Hepatocyte (in vitro differentiated cells): ENCODE measurements at regions not wholly inside any gene's neighbourhood (a gene's known extent, or its start where the extent isn't known, plus 50 kb on each side); places are given as distances from the start of the nearest gene placed in this dataset.

Source experiments
- DNase-seq: peaks from one replicate; pipeline ENCODE4 v3.0.0-alpha.2; 2016; ENCODE audit warnings: low spot score
- H2AFZ ChIP-seq: fragments of 200-600 bp; sonication (generic); 2 replicates; pipeline ENCODE4 v1.6.0; 2016; ENCODE audit warnings: antibody characterized with exemption, mild to moderate bottlenecking
- H3K27ac ChIP-seq: fragments of 200-600 bp; sonication (generic); 2 replicates; pipeline ENCODE4 v1.5.1; 2016; ENCODE audit warnings: mild to moderate bottlenecking
- H3K27me3 ChIP-seq: fragments of 200-600 bp; sonication (generic); 2 replicates; pipeline ENCODE4 v1.6.1; 2016
- H3K36me3 ChIP-seq: fragments of 200-600 bp; sonication (generic); replicated peaks from 2 replicates; pipeline ENCODE4 v1.5.1; 2016; ENCODE audit warnings: low read depth; ENCODE audit not compliant: insufficient read depth
- H3K4me1 ChIP-seq: fragments of 200-600 bp; sonication (generic); 2 replicates; pipeline ENCODE4 v1.5.1; 2016; ENCODE audit warnings: mild to moderate bottlenecking, moderate library complexity; ENCODE audit not compliant: insufficient read depth
- H3K4me2 ChIP-seq: fragments of 200-600 bp; sonication (generic); 2 replicates; pipeline ENCODE4 v1.6.0; 2016
- H3K4me3 ChIP-seq: fragments of 200-600 bp; sonication (generic); 2 replicates; pipeline ENCODE4 v1.5.1; 2016; ENCODE audit warnings: mild to moderate bottlenecking
- H3K79me2 ChIP-seq: fragments of 200-600 bp; sonication (generic); 2 replicates; pipeline ENCODE4 v1.6.0; 2017; ENCODE audit warnings: mild to moderate bottlenecking
- H3K9me2 ChIP-seq: fragments of 200-600 bp; sonication (generic); replicated peaks from 2 replicates; pipeline ENCODE4 v1.6.0; 2017; ENCODE audit warnings: mild to moderate bottlenecking; ENCODE audit not compliant: insufficient read depth
- H3K9me3 ChIP-seq: fragments of 200-600 bp; sonication (generic); 2 replicates; pipeline ENCODE4 v1.5.1; 2016; ENCODE audit warnings: low read depth, mild to moderate bottlenecking
- H4K20me1 ChIP-seq: fragments of 200-600 bp; sonication (generic); 2 replicates; pipeline ENCODE4 v1.6.0; 2016; ENCODE audit warnings: mild to moderate bottlenecking; ENCODE audit not compliant: insufficient read depth, poor library complexity, severe bottlenecking
- CTCF ChIP-seq: fragments of 200-600 bp; sonication (generic); IDR thresholded peaks from 2 replicates; pipeline ENCODE4 v1.5.1; 2016; ENCODE audit warnings: antibody characterized with exemption, mild to moderate bottlenecking; ENCODE audit not compliant: poor library complexity
- EZH2 ChIP-seq: fragments of 200-600 bp; sonication (generic); IDR thresholded peaks from 2 replicates; pipeline ENCODE4 v1.6.1; 2016; ENCODE audit warnings: antibody characterized with exemption, mild to moderate bottlenecking, borderline replicate concordance
- EZH2phosphoT487 ChIP-seq: fragments of 200-600 bp; sonication (generic); IDR thresholded peaks from one replicate; pipeline ENCODE4 v1.6.1; 2018; ENCODE audit warnings: antibody characterized with exemption, mild to moderate bottlenecking, low read depth, moderate library complexity; ENCODE audit not compliant: unreplicated experiment, severe bottlenecking
- WGBS: methylation state at CpG from one replicate; pipeline ENCODE4 v1.1.6; 2016; ENCODE audit warnings: low lambda C conversion rate; ENCODE audit errors: missing lambda C conversion rate; 5-methylcytosine and 5-hydroxymethylcytosine counted together

- no peak overlapping the region for H3K4me2 ChIP-seq
- H4K20me1 ChIP-seq, result no peaks in the 10 kb centered on the region
- no peak overlapping the region for H2AFZ ChIP-seq
- H3K36me3 ChIP-seq, result no peaks in the 10 kb centered on the region
- DNase-seq, result no peak
- 72% methylated on average over 3 of the region's 3 CpGs for WGBS
- H3K27ac ChIP-seq, result no peak overlapping the region
- H3K9me3 ChIP-seq, result no peaks in the 10 kb centered on the region
- no peaks in the 10 kb centered on the region for H3K9me2 ChIP-seq
- no peaks in the 10 kb centered on the region for H3K27me3 ChIP-seq
- TF ChIP-seq CTCF, result no peak
- TF ChIP-seq EZH2phosphoT487, result no peak
- TF ChIP-seq EZH2, result no peak
- H3K79me2 ChIP-seq, result no peaks in the 10 kb centered on the region
- peaks cover 5% of the 10 kb centered on the region for H3K4me1 ChIP-seq
- H3K4me3 ChIP-seq, result no peak overlapping the region
Observed at GRCh38 chr2:30338475-30338874, 107.1 kb downstream of the LBH start.

DNA sequence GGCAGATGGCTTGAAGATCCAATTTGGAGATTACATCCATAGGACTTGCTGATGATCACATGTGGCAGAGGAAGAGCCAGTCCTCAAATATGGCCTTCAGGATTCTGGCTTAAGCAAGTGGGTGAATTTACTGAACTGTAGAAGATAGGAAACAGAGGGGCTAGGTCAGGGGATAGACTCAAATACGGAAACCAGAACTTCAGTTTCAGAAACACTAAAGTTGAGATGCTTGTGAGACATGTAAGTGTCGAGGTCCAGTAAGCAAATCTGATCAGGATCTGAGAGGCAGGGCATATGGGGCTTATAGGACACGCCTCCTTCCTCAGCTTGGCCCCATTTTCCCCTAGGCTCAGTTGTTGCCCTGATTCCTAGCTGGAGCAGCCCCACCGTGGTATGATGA, 107.7 kb downstream of the LBH start:
- Histone ChIP-seq H3K9me2 (no peaks in the 10 kb centered on the region), H4K20me1 (no peaks in the 10 kb centered on the region), H3K4me1 (peaks cover 5% of the 10 kb centered on the region), H2AFZ (no peak overlapping the region), H3K79me2 (no peaks in the 10 kb centered on the region), H3K4me3 (no peak overlapping the region), H3K36me3 (no peaks in the 10 kb centered on the region), H3K4me2 (no peak overlapping the region), H3K27ac (no peak overlapping the region), H3K9me3 (no peaks in the 10 kb centered on the region), H3K27me3 (no peaks in the 10 kb centered on the region)
- DNase-seq, result no peak
- TF ChIP-seq EZH2phosphoT487 (no peak), CTCF (no peak), EZH2 (no peak)
- WGBS, result 94% methylated on average over 4 of the region's 4 CpGs

DNA sequence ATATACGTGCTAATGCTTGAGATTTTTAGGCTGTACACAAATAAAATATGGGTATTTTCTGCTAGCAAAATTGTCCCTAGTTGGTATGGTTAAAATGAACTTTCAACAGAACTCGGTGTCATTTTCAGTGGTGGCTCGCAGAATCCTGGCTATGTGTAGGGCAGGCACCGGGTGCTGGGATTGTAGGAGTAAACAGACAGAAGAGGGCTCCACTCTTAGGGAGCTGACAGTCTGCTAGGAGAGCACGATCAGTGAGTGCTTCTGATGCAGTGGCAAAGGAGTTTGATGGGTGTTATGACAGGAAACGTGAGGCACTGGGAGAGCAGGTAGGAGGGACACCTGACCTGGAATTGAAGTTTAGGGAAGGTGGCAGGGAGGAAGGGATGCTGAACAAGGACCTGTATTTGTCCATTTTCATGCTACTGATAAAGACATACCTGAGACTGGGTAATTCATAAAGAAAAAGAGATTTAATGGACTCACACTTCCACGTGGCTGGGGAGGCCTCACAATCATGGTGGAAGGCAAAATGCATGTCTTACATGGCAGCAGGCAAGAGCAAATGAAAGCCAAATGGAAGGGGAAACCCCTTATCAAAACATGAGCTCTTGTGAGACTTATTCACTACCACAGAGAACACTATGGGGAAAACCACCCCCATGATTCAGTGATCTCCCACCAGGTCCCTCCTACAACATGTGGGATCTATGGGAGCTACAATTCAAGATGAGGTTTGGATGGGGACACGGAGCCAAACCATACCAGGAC, 105.4 kb upstream of the LCLAT1 start:
- Histone ChIP-seq H3K36me3 (no peaks in the 10 kb centered on the region), H3K79me2 (no peaks in the 10 kb centered on the region), H2AFZ (no peak overlapping the region), H3K9me2 (no peaks in the 10 kb centered on the region), H3K4me1 (no peaks in the 10 kb centered on the region), H3K27me3 (no peaks in the 10 kb centered on the region), H3K4me2 (no peak overlapping the region), H3K4me3 (no peak overlapping the region), H3K9me3 (no peaks in the 10 kb centered on the region), H3K27ac (no peak overlapping the region), H4K20me1 (no peaks in the 10 kb centered on the region)
- 86% methylated on average over 8 of the region's 8 CpGs for WGBS
- DNase-seq, result no peak
- TF ChIP-seq CTCF (no peak), EZH2 (no peak), EZH2phosphoT487 (no peak)
